GM12878 (cell line): ENCODE measurements at regions not wholly inside any gene's neighbourhood (a gene's known extent, or its start where the extent isn't known, plus 50 kb on each side); places are given as distances from the start of the nearest gene placed in this dataset.

Source experiments
- ATAC-seq: fragments of 200-7000 bp; cut with Tn5 transposase; 3 replicates; pipeline ENCODE4 v1.9.1; 2020; ENCODE audit warnings: mild to moderate bottlenecking, moderate library complexity
- BruUV-seq: library from RNA; stranded (reverse); fragments of 400-500 nt; replicated peaks from 2 replicates; lab custom pipeline; 2021; lab: Mats Ljungman, UMichigan
- CTCF ChIA-PET: fragments of 300-600 bp; sonication (Branson Sonifier 250); formaldehyde crosslinking; extraction: SDS; loops from one replicate; lab custom pipeline; 2021; ENCODE audit warnings: inconsistent platforms; lab: Yijun Ruan, JAX
- POLR2A ChIA-PET: fragments of 350-600 bp; formaldehyde crosslinking; extraction: SDS; loops from one replicate; lab custom pipeline; 2021; ENCODE audit warnings: inconsistent platforms; lab: Charles Lee
- RAD21 ChIA-PET: fragments of 300-600 bp; sonication (Branson Sonifier 250); formaldehyde crosslinking; loops from one replicate; lab custom pipeline; 2023; ENCODE audit warnings: antibody characterized with exemption; ENCODE audit not compliant: unreplicated experiment; lab: Charles Lee
- SMC1A ChIA-PET: fragments of 300-600 bp; sonication (Branson Sonifier 250); formaldehyde crosslinking; loops from one replicate; lab custom pipeline; 2023; ENCODE audit not compliant: unreplicated experiment, uncharacterized antibody; lab: Charles Lee
- DNase-seq: peaks from one replicate; pipeline ENCODE4 v3.0.0-alpha.2; 2011; ENCODE audit warnings: low read depth, low spot score
- FAIRE-seq: peaks from 3 replicates; lab custom pipeline; 2011; peaks lifted over from hg19 to GRCh38; lab: Jason Lieb, UNC
- H2AFZ ChIP-seq: 2 replicates; pipeline ENCODE4 v1.6.0; 2011; ENCODE audit warnings: low read depth, low read length, control low read depth; ENCODE audit not compliant: control insufficient read depth
- H3K27ac ChIP-seq: 2 replicates; pipeline ENCODE4 v1.5.1; 2011; ENCODE audit warnings: control low read depth; ENCODE audit not compliant: control insufficient read depth, insufficient read depth
- H3K27me3 ChIP-seq, 2 experiments: replicated peaks in 1 of 2; 2 replicates each; pipeline versions ENCODE4 v1.6.0 to v1.6.1; 2011; ENCODE audit warnings: low read length in 1 of 2; ENCODE audit not compliant: control insufficient read depth in 2 of 2, insufficient read depth in 2 of 2
- H3K36me3 ChIP-seq, 2 experiments: 2 replicates each; pipeline ENCODE4 v1.5.1; 2011; ENCODE audit warnings: low read length in 1 of 2; ENCODE audit not compliant: control insufficient read depth in 2 of 2, insufficient read depth in 2 of 2
- H3K4me1 ChIP-seq: 2 replicates; pipeline ENCODE4 v1.6.1; 2011; ENCODE audit warnings: mild to moderate bottlenecking, low read length, moderate library complexity, mixed read lengths; ENCODE audit not compliant: control insufficient read depth, insufficient read depth
- H3K4me2 ChIP-seq: 2 replicates; pipeline ENCODE4 v1.6.0; 2011; ENCODE audit warnings: control low read depth; ENCODE audit not compliant: control insufficient read depth, insufficient read depth
- H3K4me3 ChIP-seq: fragments of 200-600 bp; sonication (generic); 2 replicates; pipeline ENCODE4 v1.5.1; 2016
- H3K79me2 ChIP-seq: 2 replicates; pipeline ENCODE4 v1.6.0; 2011; ENCODE audit warnings: low read length; ENCODE audit not compliant: control insufficient read depth, insufficient read depth
- H3K9ac ChIP-seq: 2 replicates; pipeline ENCODE4 v1.8.0; 2011; ENCODE audit warnings: low read length, control low read depth, mixed read lengths; ENCODE audit not compliant: control insufficient read depth, insufficient read depth
- H3K9me3 ChIP-seq: replicated peaks from 3 replicates; pipeline ENCODE4 v1.5.1; 2011; ENCODE audit warnings: mild to moderate bottlenecking, low read length; ENCODE audit not compliant: control insufficient read depth, insufficient read depth
- H4K20me1 ChIP-seq: 2 replicates; pipeline ENCODE4 v1.6.0; 2011; ENCODE audit not compliant: control insufficient read depth, insufficient read depth
- BMI1 ChIP-seq: fragments of 450-650 bp; IDR thresholded peaks from 2 replicates; pipeline ENCODE4 v1.6.1; 2016; ENCODE audit warnings: mild to moderate bottlenecking, moderate library complexity, borderline replicate concordance
- CHD4 ChIP-seq: fragments of 200-600 bp; sonication (generic); IDR thresholded peaks from 2 replicates; pipeline ENCODE4 v1.6.1; 2016; ENCODE audit warnings: mild to moderate bottlenecking
- FOXM1 ChIP-seq: IDR thresholded peaks from 2 replicates; pipeline ENCODE4 v1.6.1; 2012; ENCODE audit warnings: low read depth, mild to moderate bottlenecking, inconsistent platforms, low read length, moderate library complexity
- IRF4 ChIP-seq: IDR thresholded peaks from 2 replicates; pipeline ENCODE4 v1.6.1; 2011; ENCODE audit warnings: low read depth, low read length
- MXI1 ChIP-seq: fragments of 150-350 bp; IDR thresholded peaks from 2 replicates; pipeline ENCODE4 v1.6.1; 2011; ENCODE audit warnings: low read depth, mild to moderate bottlenecking, inconsistent platforms, low read length, improper control_type of control experiment
- MYB ChIP-seq: fragments of 150-350 bp; IDR thresholded peaks from 2 replicates; pipeline ENCODE4 v1.6.1; 2014; ENCODE audit warnings: mild to moderate bottlenecking, low read depth, low read length, borderline replicate concordance
- PKNOX1 ChIP-seq: fragments of 450-650 bp; IDR thresholded peaks from 2 replicates; pipeline ENCODE4 v1.6.1; 2016; ENCODE audit warnings: mild to moderate bottlenecking
- POLR2AphosphoS5 ChIP-seq: IDR thresholded peaks from 2 replicates; pipeline ENCODE4 v1.6.1; 2011; ENCODE audit warnings: mild to moderate bottlenecking, low read length, inconsistent platforms
- SIX5 ChIP-seq: IDR thresholded peaks from 2 replicates; pipeline ENCODE4 v1.6.1; 2011; ENCODE audit warnings: mild to moderate bottlenecking, low read depth, low read length, moderate library complexity; ENCODE audit not compliant: severe bottlenecking
- ZNF384 ChIP-seq: IDR thresholded peaks from 2 replicates; pipeline ENCODE4 v1.6.1; 2012; ENCODE audit warnings: low read depth, mild to moderate bottlenecking, low read length, improper control_type of control experiment, borderline replicate concordance
- WGBS: methylation state at CpG from one replicate; pipeline ENCODE4 v1.1.6; 2016; ENCODE audit warnings: low lambda C conversion rate; ENCODE audit not compliant: insufficient replicate concordance, insufficient coverage; ENCODE audit errors: missing lambda C conversion rate; 5-methylcytosine and 5-hydroxymethylcytosine counted together
- in situ Hi-C: fragments of 300-500 bp; cut with MboI; formaldehyde crosslinking; loops from 9 replicates; pipeline ENCODE4 v1.14.3; 2018; ENCODE audit warnings: mixed read lengths
- intact Hi-C: fragments of 100-400 bp; cut with micrococcal nuclease; formaldehyde crosslinking; loops from one replicate; pipeline ENCODE4 v1.14.2; 2022; ENCODE audit not compliant: unreplicated experiment
- TF ChIP-seq, protein P1 (sequence below): fragments of 450-650 bp; IDR thresholded peaks from 2 replicates; pipeline ENCODE4 v1.6.1; 2017; ENCODE audit warnings: mild to moderate bottlenecking
- TF ChIP-seq, protein P2 (sequence below): fragments of 450-650 bp; IDR thresholded peaks from 2 replicates; pipeline ENCODE4 v1.6.1; 2018; ENCODE audit warnings: mild to moderate bottlenecking, low read depth, moderate library complexity; ENCODE audit not compliant: partially characterized antibody
- TF ChIP-seq, protein P3 (sequence below): IDR thresholded peaks from 2 replicates; pipeline ENCODE4 v1.6.1; 2011; ENCODE audit warnings: low read depth, low read length, improper control_type of control experiment, borderline replicate concordance
- TF ChIP-seq, protein P4 (sequence below): IDR thresholded peaks from 2 replicates; pipeline ENCODE4 v1.6.1; 2012; ENCODE audit warnings: mild to moderate bottlenecking, low read depth, low read length

- no peaks in the 10 kb centered on the region for H3K79me2 ChIP-seq
- ATAC-seq (no peak), FAIRE-seq (no peak), DNase-seq (no peak)
- H4K20me1 ChIP-seq: no peaks in the 10 kb centered on the region
- no peaks in the 10 kb centered on the region for H3K27me3 ChIP-seq
- ChIA-PET CTCF (interaction anchor here (1.4 kb wide), 1 partner anchor 164 kb away, joined by 6 read pairs; no protein-coding TSS in a partner anchor), POLR2A (interaction anchor here (0.5 to 1.5 kb wide), 2 partner anchors 41 to 515 kb away, joined by 3 to 6 read pairs; no protein-coding TSS in a partner anchor), SMC1A (interaction anchor here (0.6 to 5.6 kb wide), 11 partner anchors 9 to 167 kb away, joined by 3 to 31 read pairs (median 4); no protein-coding TSS in a partner anchor), RAD21 (interaction anchor here (1.1 to 2.0 kb wide), 3 partner anchors 11 to 22 kb away, joined by 4 to 5 read pairs (median 4); no protein-coding TSS in a partner anchor)
- no peaks in the 10 kb centered on the region for H3K4me1 ChIP-seq
- H3K4me2 ChIP-seq: no peak overlapping the region
- H2AFZ ChIP-seq: no peak overlapping the region
- WGBS: 53% methylated on average over 3 of the region's 3 CpGs
- no peak overlapping the region for H3K27ac ChIP-seq
- no peak overlapping the region for H3K9ac ChIP-seq
- H3K4me3 ChIP-seq: no peak overlapping the region
- no TSS peak for BruUV-seq
- intact Hi-C loops (no loop called here), in situ Hi-C loops (no loop called here)
- peaks cover 2% of the 10 kb centered on the region; the same call in 1 of the 3 replicates for H3K9me3 ChIP-seq
- no peaks in the 10 kb centered on the region for H3K36me3 ChIP-seq
- TF ChIP-seq POLR2AphosphoS5 (no peak), PKNOX1 (no peak), CHD4 (no peak), SIX5 (no peak), FOXM1 (no peak), MYB (no peak), ZNF384 (no peak), BMI1 (no peak), MXI1 (no peak), IRF4 (no peak)
- TF ChIP-seq, protein P1, sequence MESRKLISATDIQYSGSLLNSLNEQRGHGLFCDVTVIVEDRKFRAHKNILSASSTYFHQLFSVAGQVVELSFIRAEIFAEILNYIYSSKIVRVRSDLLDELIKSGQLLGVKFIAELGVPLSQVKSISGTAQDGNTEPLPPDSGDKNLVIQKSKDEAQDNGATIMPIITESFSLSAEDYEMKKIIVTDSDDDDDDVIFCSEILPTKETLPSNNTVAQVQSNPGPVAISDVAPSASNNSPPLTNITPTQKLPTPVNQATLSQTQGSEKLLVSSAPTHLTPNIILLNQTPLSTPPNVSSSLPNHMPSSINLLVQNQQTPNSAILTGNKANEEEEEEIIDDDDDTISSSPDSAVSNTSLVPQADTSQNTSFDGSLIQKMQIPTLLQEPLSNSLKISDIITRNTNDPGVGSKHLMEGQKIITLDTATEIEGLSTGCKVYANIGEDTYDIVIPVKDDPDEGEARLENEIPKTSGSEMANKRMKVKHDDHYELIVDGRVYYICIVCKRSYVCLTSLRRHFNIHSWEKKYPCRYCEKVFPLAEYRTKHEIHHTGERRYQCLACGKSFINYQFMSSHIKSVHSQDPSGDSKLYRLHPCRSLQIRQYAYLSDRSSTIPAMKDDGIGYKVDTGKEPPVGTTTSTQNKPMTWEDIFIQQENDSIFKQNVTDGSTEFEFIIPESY: no peak
- TF ChIP-seq, protein P2, sequence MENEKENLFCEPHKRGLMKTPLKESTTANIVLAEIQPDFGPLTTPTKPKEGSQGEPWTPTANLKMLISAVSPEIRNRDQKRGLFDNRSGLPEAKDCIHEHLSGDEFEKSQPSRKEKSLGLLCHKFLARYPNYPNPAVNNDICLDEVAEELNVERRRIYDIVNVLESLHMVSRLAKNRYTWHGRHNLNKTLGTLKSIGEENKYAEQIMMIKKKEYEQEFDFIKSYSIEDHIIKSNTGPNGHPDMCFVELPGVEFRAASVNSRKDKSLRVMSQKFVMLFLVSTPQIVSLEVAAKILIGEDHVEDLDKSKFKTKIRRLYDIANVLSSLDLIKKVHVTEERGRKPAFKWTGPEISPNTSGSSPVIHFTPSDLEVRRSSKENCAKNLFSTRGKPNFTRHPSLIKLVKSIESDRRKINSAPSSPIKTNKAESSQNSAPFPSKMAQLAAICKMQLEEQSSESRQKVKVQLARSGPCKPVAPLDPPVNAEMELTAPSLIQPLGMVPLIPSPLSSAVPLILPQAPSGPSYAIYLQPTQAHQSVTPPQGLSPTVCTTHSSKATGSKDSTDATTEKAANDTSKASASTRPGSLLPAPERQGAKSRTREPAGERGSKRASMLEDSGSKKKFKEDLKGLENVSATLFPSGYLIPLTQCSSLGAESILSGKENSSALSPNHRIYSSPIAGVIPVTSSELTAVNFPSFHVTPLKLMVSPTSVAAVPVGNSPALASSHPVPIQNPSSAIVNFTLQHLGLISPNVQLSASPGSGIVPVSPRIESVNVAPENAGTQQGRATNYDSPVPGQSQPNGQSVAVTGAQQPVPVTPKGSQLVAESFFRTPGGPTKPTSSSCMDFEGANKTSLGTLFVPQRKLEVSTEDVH: no peak
- TF ChIP-seq, protein P3, sequence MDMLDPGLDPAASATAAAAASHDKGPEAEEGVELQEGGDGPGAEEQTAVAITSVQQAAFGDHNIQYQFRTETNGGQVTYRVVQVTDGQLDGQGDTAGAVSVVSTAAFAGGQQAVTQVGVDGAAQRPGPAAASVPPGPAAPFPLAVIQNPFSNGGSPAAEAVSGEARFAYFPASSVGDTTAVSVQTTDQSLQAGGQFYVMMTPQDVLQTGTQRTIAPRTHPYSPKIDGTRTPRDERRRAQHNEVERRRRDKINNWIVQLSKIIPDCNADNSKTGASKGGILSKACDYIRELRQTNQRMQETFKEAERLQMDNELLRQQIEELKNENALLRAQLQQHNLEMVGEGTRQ: no peak
- TF ChIP-seq, protein P4, sequence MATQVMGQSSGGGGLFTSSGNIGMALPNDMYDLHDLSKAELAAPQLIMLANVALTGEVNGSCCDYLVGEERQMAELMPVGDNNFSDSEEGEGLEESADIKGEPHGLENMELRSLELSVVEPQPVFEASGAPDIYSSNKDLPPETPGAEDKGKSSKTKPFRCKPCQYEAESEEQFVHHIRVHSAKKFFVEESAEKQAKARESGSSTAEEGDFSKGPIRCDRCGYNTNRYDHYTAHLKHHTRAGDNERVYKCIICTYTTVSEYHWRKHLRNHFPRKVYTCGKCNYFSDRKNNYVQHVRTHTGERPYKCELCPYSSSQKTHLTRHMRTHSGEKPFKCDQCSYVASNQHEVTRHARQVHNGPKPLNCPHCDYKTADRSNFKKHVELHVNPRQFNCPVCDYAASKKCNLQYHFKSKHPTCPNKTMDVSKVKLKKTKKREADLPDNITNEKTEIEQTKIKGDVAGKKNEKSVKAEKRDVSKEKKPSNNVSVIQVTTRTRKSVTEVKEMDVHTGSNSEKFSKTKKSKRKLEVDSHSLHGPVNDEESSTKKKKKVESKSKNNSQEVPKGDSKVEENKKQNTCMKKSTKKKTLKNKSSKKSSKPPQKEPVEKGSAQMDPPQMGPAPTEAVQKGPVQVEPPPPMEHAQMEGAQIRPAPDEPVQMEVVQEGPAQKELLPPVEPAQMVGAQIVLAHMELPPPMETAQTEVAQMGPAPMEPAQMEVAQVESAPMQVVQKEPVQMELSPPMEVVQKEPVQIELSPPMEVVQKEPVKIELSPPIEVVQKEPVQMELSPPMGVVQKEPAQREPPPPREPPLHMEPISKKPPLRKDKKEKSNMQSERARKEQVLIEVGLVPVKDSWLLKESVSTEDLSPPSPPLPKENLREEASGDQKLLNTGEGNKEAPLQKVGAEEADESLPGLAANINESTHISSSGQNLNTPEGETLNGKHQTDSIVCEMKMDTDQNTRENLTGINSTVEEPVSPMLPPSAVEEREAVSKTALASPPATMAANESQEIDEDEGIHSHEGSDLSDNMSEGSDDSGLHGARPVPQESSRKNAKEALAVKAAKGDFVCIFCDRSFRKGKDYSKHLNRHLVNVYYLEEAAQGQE: no peak
Measured at GRCh38 chr6:130534627-130535026, 168.8 kb downstream of the TMEM200A start.
